Retinal pigment epithelial cell (primary cell): ENCODE measurements at regions not wholly inside any gene's neighbourhood (a gene's known extent, or its start where the extent isn't known, plus 50 kb on each side); places are given as distances from the start of the nearest gene placed in this dataset.

Experiments used
- DNase-seq: peaks from one replicate; pipeline ENCODE4 v3.0.0-alpha.2; 2010; ENCODE audit warnings: low read depth
- H3K4me3 ChIP-seq: 2 replicates; pipeline ENCODE4 v1.5.1; 2011; ENCODE audit warnings: mild to moderate bottlenecking, low read length, control low read depth, moderate library complexity
- TF ChIP-seq, protein P1 (sequence below): conservative IDR thresholded peaks from 2 replicates; pipeline ENCODE4 v1.5.1; 2011; ENCODE audit warnings: low read depth, low read length, control low read depth, inconsistent platforms

- TF ChIP-seq, protein P1, sequence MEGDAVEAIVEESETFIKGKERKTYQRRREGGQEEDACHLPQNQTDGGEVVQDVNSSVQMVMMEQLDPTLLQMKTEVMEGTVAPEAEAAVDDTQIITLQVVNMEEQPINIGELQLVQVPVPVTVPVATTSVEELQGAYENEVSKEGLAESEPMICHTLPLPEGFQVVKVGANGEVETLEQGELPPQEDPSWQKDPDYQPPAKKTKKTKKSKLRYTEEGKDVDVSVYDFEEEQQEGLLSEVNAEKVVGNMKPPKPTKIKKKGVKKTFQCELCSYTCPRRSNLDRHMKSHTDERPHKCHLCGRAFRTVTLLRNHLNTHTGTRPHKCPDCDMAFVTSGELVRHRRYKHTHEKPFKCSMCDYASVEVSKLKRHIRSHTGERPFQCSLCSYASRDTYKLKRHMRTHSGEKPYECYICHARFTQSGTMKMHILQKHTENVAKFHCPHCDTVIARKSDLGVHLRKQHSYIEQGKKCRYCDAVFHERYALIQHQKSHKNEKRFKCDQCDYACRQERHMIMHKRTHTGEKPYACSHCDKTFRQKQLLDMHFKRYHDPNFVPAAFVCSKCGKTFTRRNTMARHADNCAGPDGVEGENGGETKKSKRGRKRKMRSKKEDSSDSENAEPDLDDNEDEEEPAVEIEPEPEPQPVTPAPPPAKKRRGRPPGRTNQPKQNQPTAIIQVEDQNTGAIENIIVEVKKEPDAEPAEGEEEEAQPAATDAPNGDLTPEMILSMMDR: no peak
- peak; percentile 60 for DNase-seq
- H3K4me3 ChIP-seq: no peak overlapping the region
Observed at GRCh38 chr11:15893080-15893492, 463.3 kb downstream of the SOX6 start.

GRCh38 chr11:15896026-15896425 lies 460.3 kb downstream of the SOX6 start:
- DNase-seq: no peak
- no peak overlapping the region for H3K4me3 ChIP-seq
- TF ChIP-seq, protein P1: no peak

- no peak overlapping the region for H3K4me3 ChIP-seq
- no peak for DNase-seq
- TF ChIP-seq, protein P1: no peak
Observed at GRCh38 chr11:15896530-15896929, 459.8 kb downstream of the SOX6 start.

DNA sequence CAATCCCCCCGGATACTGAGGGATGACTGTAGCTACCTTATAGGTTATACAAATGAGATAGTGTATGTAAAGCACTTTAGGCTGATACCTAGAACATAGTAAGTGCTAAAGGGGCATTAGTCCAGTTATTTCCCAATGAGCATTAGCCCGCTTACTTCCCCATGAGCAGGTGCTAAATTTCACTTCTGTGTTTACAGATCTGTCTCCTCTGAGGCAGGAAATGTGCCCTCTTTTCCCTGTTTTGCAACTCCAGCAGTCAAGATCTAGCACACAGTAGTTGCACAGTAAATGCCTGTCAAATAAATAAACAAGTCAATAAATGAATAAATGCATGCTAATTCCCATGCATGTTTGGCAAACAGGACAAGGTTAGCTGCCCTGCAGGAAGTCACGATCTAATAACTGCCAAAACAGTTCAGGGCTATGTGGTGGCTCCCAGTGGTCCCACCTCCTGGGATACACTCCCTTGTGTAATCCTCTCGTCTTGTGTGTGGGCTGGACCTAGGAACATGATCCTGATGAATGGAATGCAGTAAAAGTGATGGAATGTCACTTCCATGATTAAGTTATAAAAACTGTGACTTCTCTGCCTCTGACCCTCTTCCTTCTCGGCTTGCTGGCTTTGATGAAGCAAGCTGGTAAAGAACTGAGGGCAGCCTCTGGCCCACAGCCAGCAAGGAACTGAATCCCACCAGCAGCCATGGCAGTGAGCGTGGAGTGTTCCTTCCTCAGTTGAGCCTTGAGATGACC lies 459.0 kb downstream of the SOX6 start:
- no peak overlapping the region for H3K4me3 ChIP-seq
- TF ChIP-seq, protein P1: no peak
- DNase-seq: peak; percentile 48

DNA sequence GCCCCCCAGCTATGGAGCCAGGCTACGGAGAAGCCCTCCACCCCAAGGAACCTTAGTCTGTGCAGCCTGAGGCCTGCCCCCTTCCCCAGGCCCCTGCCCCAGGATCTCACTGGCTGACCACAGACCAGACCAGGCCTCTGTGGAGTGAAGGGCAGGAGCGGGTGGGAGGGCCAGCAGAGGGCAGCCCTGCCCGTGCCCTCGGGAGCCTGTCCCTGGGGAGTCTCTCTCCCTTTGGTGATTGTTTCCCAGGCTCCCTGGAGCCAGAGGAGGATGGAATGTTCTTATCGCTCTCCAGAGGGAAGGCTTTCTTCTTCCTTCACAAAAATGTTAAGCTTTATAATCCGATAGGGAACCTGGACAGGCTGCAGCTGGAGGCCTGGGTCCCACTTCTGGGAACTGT lies 455.3 kb downstream of the SOX6 start:
- TF ChIP-seq, protein P1: peak; percentile 59
- no peak overlapping the region for H3K4me3 ChIP-seq
- DNase-seq: peak; percentile 36

- TF ChIP-seq, protein P1: no peak
- no peak overlapping the region for H3K4me3 ChIP-seq
- DNase-seq: no peak
Observed at GRCh38 chr11:15901790-15902189, 454.6 kb downstream of the SOX6 start.

- no peak for DNase-seq
- TF ChIP-seq, protein P1: no peak
- H3K4me3 ChIP-seq: no peak overlapping the region
Observed at GRCh38 chr11:15903246-15903645, 453.1 kb downstream of the SOX6 start.
